Lung microvascular endothelial cell (primary cell): ENCODE measurements at regions not wholly inside any gene's neighbourhood (a gene's known extent, or its start where the extent isn't known, plus 50 kb on each side); places are given as distances from the start of the nearest gene placed in this dataset.

Source experiments
- DNase-seq, 2 donors: peaks; one replicate each; pipeline versions ENCODE4 v3.0.0 to v3.0.0-alpha.2; 2010; ENCODE audit warnings: low read depth in 2 of 2

GRCh38 chr16:86213437-86214205 is 296.7 kb upstream of the FOXF1 start:
- no peak for DNase-seq

- DNase-seq = peak; percentile 16 to 39
Observed at GRCh38 chr16:86214326-86215232, 295.7 kb upstream of the FOXF1 start.

- no peak for DNase-seq
Observed at GRCh38 chr16:86215233-86215978, 294.9 kb upstream of the FOXF1 start.

GRCh38 chr16:86215979-86216585 is 294.2 kb upstream of the FOXF1 start:
- DNase-seq = no peak

- no peak for DNase-seq
Observed at GRCh38 chr16:86216591-86216990, 293.7 kb upstream of the FOXF1 start.

- no peak for DNase-seq
Observed at GRCh38 chr16:86217001-86217890, 293.1 kb upstream of the FOXF1 start.

- DNase-seq = no peak
Observed at GRCh38 chr16:86217891-86218270, 292.4 kb upstream of the FOXF1 start.

- no peak for DNase-seq
Observed at GRCh38 chr16:86218479-86219170, 291.7 kb upstream of the FOXF1 start.

GRCh38 chr16:86219655-86220445 is 290.5 kb upstream of the FOXF1 start:
- DNase-seq = no peak

- DNase-seq = no peak
Observed at GRCh38 chr16:86220561-86220960, 289.8 kb upstream of the FOXF1 start.

- no peak for DNase-seq
Observed at GRCh38 chr16:86221085-86221484, 289.2 kb upstream of the FOXF1 start.

- DNase-seq = peak in 1 of 2 donors; percentile 11
Observed at GRCh38 chr16:86222547-86222946, 287.8 kb upstream of the FOXF1 start.

- DNase-seq = peak in 1 of 2 donors; percentile 59
Observed at GRCh38 chr16:86222965-86223551, 287.3 kb upstream of the FOXF1 start.

GRCh38 chr16:86224126-86224525 is 286.2 kb upstream of the FOXF1 start:
- DNase-seq = no peak

GRCh38 chr16:86224629-86225028 is 285.7 kb upstream of the FOXF1 start:
- DNase-seq = no peak

- DNase-seq = no peak
Observed at GRCh38 chr16:86225905-86226371, 284.4 kb upstream of the FOXF1 start.

- DNase-seq = no peak
Observed at GRCh38 chr16:86227041-86227440, 283.3 kb upstream of the FOXF1 start.

- DNase-seq = no peak
Observed at GRCh38 chr16:86227801-86228200, 282.5 kb upstream of the FOXF1 start.

GRCh38 chr16:86228713-86229112 is 281.6 kb upstream of the FOXF1 start:
- DNase-seq = no peak
